Activated CD4-positive, CD25-positive, alpha-beta regulatory T cell treated with anti-CD3 and anti-CD28 coated beads, Interleukin-2, amount 50 U/mL, for 16 hours (primary cell): ENCODE measurements at regions not wholly inside any gene's neighbourhood (a gene's known extent, or its start where the extent isn't known, plus 50 kb on each side); places are given as distances from the start of the nearest gene placed in this dataset.

Source experiments
- DNase-seq: peaks from one replicate; pipeline ENCODE4 v3.0.0-alpha.2; 2020; ENCODE audit warnings: low read depth, low spot score

GRCh38 chr1:181326348-181326747, 157.0 kb upstream of the CACNA1E start:
- DNase-seq = no peak

- DNase-seq = no peak
These were observed 155.5 kb upstream of the CACNA1E start for GRCh38 chr1:181327796-181328195.

GRCh38 chr1:181334724-181335123, 148.6 kb upstream of the CACNA1E start:
- no peak for DNase-seq

GRCh38 chr1:181335631-181336030, 147.7 kb upstream of the CACNA1E start:
- DNase-seq = no peak

- DNase-seq = no peak
These were observed 142.2 kb upstream of the CACNA1E start for GRCh38 chr1:181341026-181341632.

GRCh38 chr1:181344091-181344490, 139.2 kb upstream of the CACNA1E start:
- no peak for DNase-seq

GRCh38 chr1:181345146-181345545, 138.2 kb upstream of the CACNA1E start:
- no peak for DNase-seq

- no peak for DNase-seq
These were observed 135.6 kb upstream of the CACNA1E start for GRCh38 chr1:181347495-181348390.

GRCh38 chr1:181349512-181349911, 133.8 kb upstream of the CACNA1E start:
- no peak for DNase-seq

GRCh38 chr1:181350131-181350530, 133.2 kb upstream of the CACNA1E start:
- no peak for DNase-seq

GRCh38 chr1:181351740-181352139, 131.6 kb upstream of the CACNA1E start:
- no peak for DNase-seq

- no peak for DNase-seq
These were observed 130.6 kb upstream of the CACNA1E start for GRCh38 chr1:181352695-181353094.

- no peak for DNase-seq
These were observed 129.8 kb upstream of the CACNA1E start for GRCh38 chr1:181353526-181353925.

GRCh38 chr1:181354865-181355264, 128.5 kb upstream of the CACNA1E start:
- DNase-seq = no peak

GRCh38 chr1:181356505-181357340, 126.6 kb upstream of the CACNA1E start:
- no peak for DNase-seq

- no peak for DNase-seq
These were observed 124.3 kb upstream of the CACNA1E start for GRCh38 chr1:181359012-181359411.

- no peak for DNase-seq
These were observed 118.5 kb upstream of the CACNA1E start for GRCh38 chr1:181364801-181365200.

- DNase-seq = no peak
These were observed 116.4 kb upstream of the CACNA1E start for GRCh38 chr1:181366910-181367309.

- no peak for DNase-seq
These were observed 113.9 kb upstream of the CACNA1E start for GRCh38 chr1:181369416-181369815.

- DNase-seq = no peak
These were observed 99.6 kb upstream of the CACNA1E start for GRCh38 chr1:181383695-181384094.

GRCh38 chr1:181386340-181386739, 97.0 kb upstream of the CACNA1E start:
- no peak for DNase-seq

GRCh38 chr1:181386951-181387350, 96.4 kb upstream of the CACNA1E start:
- no peak for DNase-seq
